ENCODE measurements at regions not wholly inside any gene's neighbourhood (a gene's known extent, or its start where the extent isn't known, plus 50 kb on each side); places are given as distances from the start of the nearest gene placed in this dataset.

- H3K4me3 ChIP-seq: no peak overlapping the region
- H3K36me3 ChIP-seq: no peaks in the 10 kb centered on the region
- no peak for TF ChIP-seq CTCF (IDR thresholded peaks at IDR 0.05)
- no peak for TF ChIP-seq POLR2AphosphoS5 (IDR thresholded peaks at IDR 0.05)
- TF ChIP-seq POLR2A (IDR thresholded peaks at IDR 0.05): no peak
- DNase-seq (ENCODE audit: low spot score): no peak
- no peak overlapping the region for H3K27ac ChIP-seq
- intact Hi-C loops (cut with DNase I): no loop called here
- no peaks in the 10 kb centered on the region for H3K27me3 ChIP-seq (replicated peaks; ENCODE audit: insufficient read depth)
- H3K9me3 ChIP-seq: no peaks in the 10 kb centered on the region
- 92% methylated on average over 1 of the region's 1 CpG for WGBS
- H3K4me1 ChIP-seq (replicated peaks): no peaks in the 10 kb centered on the region
Measured at GRCh38 chr12:78732481-78732880, 132.1 kb upstream of the SYT1 start.

GRCh38 chr12:78739653-78740052, 124.9 kb upstream of the SYT1 start:
- Histone ChIP-seq H3K27me3 (replicated peaks; ENCODE audit: insufficient read depth) (no peaks in the 10 kb centered on the region), H3K36me3 (no peaks in the 10 kb centered on the region), H3K9me3 (no peaks in the 10 kb centered on the region), H3K4me3 (no peak overlapping the region), H3K4me1 (replicated peaks) (no peaks in the 10 kb centered on the region), H3K27ac (no peak overlapping the region)
- TF ChIP-seq POLR2AphosphoS5 (IDR thresholded peaks at IDR 0.05) (no peak), POLR2A (IDR thresholded peaks at IDR 0.05) (no peak), CTCF (IDR thresholded peaks at IDR 0.05) (no peak)
- intact Hi-C loops (cut with DNase I): no loop called here
- 92% methylated on average over 4 of the region's 4 CpGs for WGBS
- no peak for DNase-seq (ENCODE audit: low spot score)

- H3K27ac ChIP-seq: no peak overlapping the region
- no peak overlapping the region for H3K4me3 ChIP-seq
- no peaks in the 10 kb centered on the region for H3K9me3 ChIP-seq
- H3K4me1 ChIP-seq (replicated peaks): no peaks in the 10 kb centered on the region
- H3K27me3 ChIP-seq (replicated peaks; ENCODE audit: insufficient read depth): no peaks in the 10 kb centered on the region
- TF ChIP-seq POLR2AphosphoS5 (IDR thresholded peaks at IDR 0.05): no peak
- no peak for TF ChIP-seq CTCF (IDR thresholded peaks at IDR 0.05)
- no peak for TF ChIP-seq POLR2A (IDR thresholded peaks at IDR 0.05)
- WGBS: 56% methylated on average over 2 of the region's 2 CpGs
- H3K36me3 ChIP-seq: no peaks in the 10 kb centered on the region
- DNase-seq (ENCODE audit: low spot score): no peak
- intact Hi-C loops (cut with DNase I): no loop called here
Measured at GRCh38 chr12:78746001-78746400, 118.6 kb upstream of the SYT1 start.

- no peaks in the 10 kb centered on the region for H3K9me3 ChIP-seq
- H3K36me3 ChIP-seq: no peaks in the 10 kb centered on the region
- no peak overlapping the region for H3K27ac ChIP-seq
- intact Hi-C loops (cut with DNase I): no loop called here
- 93% methylated on average over 1 of the region's 1 CpG for WGBS
- no peak for DNase-seq (ENCODE audit: low spot score)
- H3K4me3 ChIP-seq: no peak overlapping the region
- no peaks in the 10 kb centered on the region for H3K4me1 ChIP-seq (replicated peaks)
- H3K27me3 ChIP-seq (replicated peaks; ENCODE audit: insufficient read depth): no peaks in the 10 kb centered on the region
- no peak for TF ChIP-seq POLR2A (IDR thresholded peaks at IDR 0.05)
- TF ChIP-seq CTCF (IDR thresholded peaks at IDR 0.05): no peak
- TF ChIP-seq POLR2AphosphoS5 (IDR thresholded peaks at IDR 0.05): no peak
Measured at GRCh38 chr12:78753058-78753457, 111.5 kb upstream of the SYT1 start.

GRCh38 chr12:78756936-78757335, 107.6 kb upstream of the SYT1 start:
- H3K27ac ChIP-seq: no peak overlapping the region
- H3K9me3 ChIP-seq: no peaks in the 10 kb centered on the region
- WGBS: 43% methylated on average over 2 of the region's 2 CpGs
- H3K27me3 ChIP-seq (replicated peaks; ENCODE audit: insufficient read depth): no peaks in the 10 kb centered on the region
- no peaks in the 10 kb centered on the region for H3K36me3 ChIP-seq
- H3K4me1 ChIP-seq (replicated peaks): no peaks in the 10 kb centered on the region
- H3K4me3 ChIP-seq: no peak overlapping the region
- DNase-seq (ENCODE audit: low spot score): no peak
- intact Hi-C loops (cut with DNase I): no loop called here
- TF ChIP-seq POLR2AphosphoS5 (IDR thresholded peaks at IDR 0.05): no peak
- TF ChIP-seq CTCF (IDR thresholded peaks at IDR 0.05): no peak
- TF ChIP-seq POLR2A (IDR thresholded peaks at IDR 0.05): no peak

Measured in prostate gland (tissue), 2 donors.